NCI-H2171 treated with DMSO at 0.1 percent for 48 hours (cell line): ENCODE measurements at regions not wholly inside any gene's neighbourhood (a gene's known extent, or its start where the extent isn't known, plus 50 kb on each side); places are given as distances from the start of the nearest gene placed in this dataset.

Experiments
- DNase-seq: peaks from one replicate; lab custom pipeline; 2025; lab: John Stamatoyannopoulos, UW

DNA sequence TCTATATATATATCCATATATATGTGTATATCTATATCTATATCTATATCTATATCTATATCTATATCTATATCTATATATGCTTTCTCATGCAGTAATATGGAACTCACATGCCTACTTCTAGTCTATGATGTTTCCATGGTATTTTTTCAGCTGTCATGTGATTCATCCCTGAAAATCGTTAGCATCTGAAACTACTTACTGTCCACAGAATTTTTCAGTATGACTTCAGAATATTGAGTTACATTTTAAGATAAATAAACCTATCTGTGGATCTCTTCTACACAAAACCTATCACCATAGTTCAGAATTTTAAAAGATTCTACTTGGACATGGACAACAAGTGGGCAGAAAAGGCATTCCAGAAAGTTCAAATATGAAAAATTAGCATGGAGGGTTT lies 855.1 kb upstream of the INTU start:
- DNase-seq: no peak

DNA sequence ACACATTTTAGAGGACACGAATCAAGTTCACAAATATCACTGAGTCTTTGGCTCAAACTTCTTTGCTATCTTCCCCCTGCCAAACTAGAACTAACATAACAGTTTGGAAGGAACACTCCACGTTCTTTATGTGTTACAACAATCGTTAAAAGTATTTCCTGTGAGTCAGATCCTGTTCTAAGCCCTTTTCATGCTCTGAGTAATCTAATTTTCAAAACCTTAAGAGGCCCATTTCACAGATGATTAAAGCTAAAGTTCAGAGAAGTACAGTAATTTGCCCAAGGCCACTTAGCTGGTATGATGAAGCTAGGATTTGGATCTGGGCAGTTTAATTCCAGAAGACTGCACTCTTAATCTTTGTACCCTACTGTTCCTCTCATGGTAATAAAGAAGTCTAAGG lies 854.4 kb upstream of the INTU start:
- no peak for DNase-seq

DNA sequence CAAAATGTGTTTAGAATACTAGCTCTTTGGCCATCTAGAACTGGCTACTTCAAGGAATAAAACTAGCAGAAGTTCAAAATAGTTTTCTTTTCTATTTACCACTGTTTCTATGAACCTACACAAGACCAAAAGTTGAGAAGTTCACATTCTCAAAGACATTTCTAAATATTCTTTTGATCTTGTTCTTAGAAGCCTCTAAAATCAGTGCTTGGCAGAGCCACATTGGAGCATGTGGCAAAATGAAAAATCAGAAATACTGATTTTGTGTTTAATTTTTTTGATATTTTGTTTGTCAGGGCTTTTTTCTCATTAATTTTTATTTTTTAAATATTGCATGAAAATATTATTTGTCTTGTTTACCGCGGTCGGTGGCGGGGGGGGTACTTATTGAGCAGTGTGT lies 853.8 kb upstream of the INTU start:
- DNase-seq: no peak

DNA sequence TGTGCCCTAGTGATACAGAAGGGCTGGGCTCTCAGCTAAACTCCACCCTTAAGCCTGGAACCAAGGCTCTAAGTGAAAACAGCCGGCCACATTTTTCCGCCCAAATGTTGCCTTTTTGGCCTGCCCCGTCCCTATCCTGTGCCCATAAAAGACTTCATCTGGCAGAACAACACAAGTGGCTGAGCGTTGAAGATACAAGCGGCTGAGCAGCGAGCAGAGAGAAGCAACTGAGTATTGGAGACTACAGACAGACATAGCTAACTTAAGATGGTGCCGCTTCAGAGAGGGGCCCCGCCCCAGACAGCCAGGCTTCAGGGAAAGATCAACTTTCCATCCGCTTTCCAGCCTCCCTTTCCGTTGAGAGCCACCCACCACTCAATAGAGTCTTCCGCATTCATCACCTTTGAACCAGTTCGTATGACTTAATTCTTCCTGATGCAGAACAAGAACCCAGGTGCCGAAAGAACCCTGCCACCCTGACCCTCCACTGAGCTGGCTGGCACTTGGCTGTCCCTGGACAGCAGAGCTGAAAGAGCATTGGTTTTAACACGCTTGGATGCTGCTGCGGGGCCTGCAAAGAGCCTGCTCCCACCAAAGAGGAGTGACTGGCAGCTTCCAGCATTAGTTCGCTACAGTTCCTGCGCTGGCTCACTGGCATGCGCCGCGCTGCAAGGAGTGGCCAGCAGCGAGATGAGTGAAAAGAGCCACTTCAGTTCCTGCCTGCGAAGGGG lies 853.2 kb upstream of the INTU start:
- DNase-seq: no peak

DNA sequence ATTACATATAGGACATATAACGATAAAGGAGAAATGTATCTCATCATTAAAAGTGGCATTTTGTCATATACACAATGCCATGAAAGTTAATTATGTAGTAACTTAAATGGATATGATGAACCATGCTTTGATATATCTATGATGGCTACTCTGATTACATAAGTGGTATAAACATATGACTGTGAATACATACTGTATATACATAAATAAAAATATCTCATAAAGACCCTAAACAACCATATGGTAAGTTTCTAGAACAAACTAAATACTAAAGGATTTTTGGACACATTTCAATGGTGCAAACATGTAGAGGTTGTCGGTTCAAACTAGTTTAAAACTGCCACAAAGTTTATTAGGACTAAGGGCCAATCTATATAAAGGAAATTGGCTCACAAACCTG lies 849.6 kb upstream of the INTU start:
- DNase-seq: no peak

DNA sequence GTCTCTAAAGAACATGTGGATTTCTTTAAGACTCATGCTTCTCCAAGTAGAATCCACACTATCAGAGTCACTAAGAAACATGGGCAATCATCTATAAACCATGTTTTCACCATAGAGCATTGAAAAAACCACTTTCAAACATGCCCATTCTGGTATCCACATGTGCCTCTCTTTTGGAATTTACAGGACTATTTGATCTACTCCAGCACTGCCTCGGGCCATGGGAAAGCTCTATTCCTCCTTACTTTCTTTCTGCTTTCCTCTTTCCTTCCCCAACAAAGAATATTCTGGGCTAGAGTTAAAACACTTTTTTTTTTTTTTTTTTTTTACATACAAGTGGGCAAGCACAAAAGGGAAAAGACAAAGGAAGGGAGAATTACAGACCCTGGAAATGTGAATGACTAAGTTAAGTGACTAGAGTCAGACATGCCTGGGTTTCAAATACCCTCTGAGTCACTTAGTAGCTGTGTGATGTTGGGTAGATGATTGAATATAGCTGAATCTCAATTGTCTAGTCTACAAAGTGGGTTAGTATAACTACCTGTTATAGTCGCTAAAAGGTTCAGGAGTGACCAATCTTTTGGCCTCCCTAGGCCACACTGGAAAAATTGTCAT lies 847.7 kb upstream of the INTU start:
- DNase-seq: no peak

DNA sequence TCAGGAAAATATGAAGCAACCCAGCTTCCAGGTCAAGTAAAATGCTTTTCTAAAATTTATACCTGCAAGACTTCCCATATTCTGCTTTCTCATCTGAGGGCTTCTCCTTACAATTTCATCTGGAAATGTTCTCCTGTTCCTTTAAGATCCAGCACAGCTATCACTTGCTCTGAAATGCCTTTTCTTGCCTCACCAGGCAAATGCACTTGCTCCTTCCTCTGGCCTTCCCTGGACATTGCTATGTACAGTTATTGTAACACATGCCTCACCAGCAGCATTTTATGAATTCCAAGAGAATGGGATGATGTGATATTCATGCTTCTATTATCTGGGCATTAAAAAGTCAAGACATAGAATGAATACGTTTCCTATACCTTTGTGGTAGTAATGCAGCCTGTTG lies 842.1 kb upstream of the INTU start:
- DNase-seq: no peak

DNA sequence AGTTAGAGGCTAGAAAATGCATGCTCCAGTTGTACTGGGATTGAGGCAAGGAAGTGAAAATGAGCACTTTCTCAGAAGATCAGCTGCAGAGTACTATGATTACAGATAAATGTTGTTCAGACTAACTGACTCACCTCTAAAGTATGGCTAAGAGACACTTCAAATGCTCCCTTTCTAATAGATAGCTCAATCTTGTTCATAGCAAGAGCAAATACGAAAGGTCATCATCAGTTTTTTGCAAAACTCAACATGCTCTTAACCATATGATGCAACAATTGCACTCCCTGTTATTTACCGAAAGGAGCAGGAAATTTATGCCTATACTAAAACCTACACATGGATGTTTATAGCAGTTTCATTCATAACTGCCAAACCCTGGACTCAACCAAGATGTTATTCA lies 838.4 kb upstream of the INTU start:
- no peak for DNase-seq

DNA sequence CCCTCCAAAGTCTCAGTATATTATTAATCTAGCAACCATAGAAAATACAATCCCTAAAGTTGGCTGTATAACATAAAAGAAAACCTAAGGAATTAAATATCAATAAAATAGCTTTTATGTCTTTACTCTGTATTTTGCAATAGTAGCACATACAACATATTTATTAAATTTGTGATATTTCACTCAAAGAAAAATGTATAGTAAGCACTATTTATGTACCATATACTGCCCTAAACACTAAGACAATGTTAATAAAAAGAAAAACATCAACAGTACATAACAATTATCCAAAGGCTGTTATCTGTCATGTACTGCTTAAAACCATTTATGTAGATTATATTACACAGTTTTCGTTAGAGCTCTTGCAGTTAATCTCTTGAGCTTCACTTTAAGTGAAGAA lies 834.5 kb upstream of the INTU start:
- no peak for DNase-seq

DNA sequence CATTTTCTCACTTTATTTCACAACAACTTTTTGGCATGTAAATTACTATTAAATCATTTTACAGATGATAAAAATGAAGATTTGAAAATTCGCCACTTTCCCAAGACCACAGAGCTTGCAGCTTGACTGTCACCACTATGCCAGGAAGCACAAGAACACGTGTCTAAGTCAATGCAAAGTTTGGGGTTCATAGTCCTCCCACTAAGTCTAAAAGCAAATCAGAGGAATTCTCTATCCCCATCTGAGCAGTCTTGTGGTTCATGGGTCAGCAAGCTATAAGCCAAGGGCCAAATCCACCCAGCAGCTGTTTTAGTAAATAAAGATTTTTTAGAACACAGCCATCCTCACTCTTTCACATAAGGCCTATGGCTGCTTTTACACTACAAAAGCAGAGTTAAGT lies 833.3 kb upstream of the INTU start:
- DNase-seq: no peak

DNA sequence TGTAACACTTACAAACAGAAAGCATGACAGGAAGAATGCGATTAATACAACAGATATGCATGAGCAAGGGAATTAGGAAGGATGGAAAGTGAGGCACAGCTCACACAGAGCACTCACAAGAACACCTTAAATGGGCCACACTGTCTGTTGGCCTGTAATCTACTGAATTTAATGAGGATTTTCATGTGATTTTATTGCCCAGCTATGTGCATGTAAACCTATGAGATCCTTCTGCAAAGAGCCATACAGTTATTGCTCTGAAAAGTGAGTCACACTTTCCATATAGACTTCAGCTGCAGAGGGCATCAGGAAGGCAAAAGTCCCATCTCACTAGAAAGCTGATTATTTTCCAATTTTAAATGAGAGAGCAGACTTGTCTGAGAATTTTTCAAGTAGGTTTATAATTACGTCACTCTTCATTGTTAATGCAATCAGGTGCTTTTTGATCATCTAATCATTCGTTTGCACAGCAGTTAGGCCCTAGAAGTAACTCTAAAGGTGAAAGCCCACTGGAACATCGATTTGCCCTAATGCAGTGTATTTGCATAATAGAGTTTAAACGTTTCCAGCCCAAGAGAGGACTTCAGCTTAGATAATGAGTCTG lies 832.7 kb upstream of the INTU start:
- DNase-seq: no peak

DNA sequence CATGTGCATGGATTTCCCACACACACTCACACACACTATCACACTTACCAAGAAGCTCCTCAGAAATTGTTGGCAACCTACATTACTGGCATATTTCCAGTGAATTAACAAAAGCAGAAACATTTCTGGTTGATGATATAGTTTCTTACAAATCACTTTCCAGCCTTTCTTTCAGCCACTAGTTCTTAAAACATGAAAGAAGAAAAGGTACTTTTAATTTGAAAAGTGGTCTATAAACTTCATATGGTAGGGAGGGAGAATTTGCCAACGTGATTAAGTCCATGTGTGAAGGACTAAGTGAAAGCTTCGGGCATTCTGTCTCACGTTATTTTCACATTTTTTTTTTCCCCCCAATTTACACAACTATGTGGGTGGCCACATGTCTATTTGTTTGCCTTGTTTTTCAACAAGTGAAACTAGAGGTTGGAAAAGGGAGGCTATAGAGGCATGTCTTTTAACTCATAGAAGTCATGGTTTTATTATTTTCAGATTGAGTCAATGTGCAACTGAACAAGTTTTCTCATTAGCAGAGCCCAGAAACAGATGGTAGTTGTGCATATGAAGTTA lies 832.1 kb upstream of the INTU start:
- DNase-seq: no peak

DNA sequence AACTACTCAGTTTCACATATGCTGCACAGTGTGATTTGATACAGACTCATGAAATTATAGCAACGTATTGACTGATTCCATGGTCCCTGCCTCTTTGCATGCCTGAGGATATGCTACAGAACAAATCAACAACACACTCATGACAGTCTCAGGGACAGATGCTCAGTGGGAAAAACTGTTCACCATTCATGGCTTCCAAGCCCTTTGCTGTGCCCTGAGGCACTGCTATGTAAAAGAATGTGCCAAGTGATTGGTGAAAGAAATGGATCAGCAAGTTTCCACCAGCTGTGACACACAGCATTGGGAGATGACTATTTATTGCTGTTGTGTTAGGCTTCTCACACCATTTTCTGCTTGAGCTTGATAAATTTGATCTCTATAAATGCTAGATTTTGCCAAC lies 825.6 kb upstream of the INTU start:
- no peak for DNase-seq

DNA sequence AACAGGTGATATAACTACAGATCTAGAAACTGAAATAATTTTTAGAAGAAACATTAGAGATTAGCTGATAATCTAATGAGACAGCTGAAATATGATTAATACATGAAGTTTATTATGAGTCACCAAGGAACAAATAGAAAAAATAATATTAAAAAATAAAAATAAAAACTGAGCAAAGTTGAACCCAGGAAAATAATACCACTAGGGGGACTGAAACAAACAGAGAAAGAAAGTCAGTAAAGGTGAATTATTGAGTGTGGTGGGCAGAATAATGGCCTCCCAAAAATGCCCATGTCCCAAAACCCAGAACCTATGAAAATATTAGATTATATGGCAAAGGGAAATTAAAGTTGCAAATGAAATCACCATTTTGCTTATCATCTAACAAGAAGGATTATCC lies 820.7 kb upstream of the INTU start:
- DNase-seq: no peak

DNA sequence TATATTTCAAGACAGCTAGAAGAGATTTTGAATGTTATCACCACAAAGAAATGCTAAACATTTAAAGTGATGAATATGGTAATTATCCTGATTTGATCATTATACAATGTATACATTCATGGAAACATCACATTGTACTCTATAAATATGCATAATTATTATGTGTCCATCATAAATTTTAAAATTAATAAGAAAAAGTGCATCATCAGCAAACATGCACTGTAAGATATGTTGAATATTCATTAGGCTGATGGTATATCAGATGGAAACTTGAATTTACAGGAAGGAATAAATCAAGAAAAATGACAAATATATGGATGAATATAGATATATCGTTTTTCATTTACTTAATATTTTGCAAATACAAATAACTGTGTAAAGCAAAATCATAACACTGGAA lies 812.1 kb upstream of the INTU start:
- no peak for DNase-seq

DNA sequence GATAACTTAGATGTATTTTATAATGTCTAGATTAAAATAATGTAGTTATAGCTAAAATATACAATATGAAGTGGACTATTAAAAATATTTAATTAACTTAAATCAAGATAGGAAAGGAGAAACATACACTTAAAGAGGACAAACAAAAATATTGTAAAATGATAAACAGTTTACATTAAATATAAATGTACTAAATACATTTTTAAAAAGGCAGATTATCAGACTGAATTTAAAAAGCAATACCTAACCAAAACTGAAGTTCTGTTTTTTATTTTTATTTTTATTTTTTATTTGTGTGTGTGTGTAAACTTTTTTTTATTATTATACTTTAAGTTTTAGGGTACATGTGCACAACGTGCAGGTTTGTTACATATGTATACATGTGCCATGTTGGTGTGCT lies 811.6 kb upstream of the INTU start:
- DNase-seq: no peak

DNA sequence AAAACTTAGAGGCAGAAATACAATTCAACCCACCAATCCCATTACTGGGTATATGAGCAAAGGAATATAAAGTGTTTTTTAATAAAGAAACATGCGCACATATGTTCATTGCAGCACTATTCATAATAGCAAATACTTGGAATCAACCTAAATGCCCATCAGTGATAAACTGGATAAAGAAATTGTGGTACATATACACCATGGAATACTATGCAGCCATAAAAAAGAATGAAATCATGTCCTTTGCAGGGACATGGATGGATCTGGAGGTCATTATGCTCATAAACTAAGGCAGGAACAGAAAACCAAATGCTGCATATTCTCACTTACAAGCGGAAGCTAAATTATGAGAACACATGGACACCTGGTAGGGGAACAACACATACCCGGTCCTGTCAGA lies 807.7 kb upstream of the INTU start:
- no peak for DNase-seq

DNA sequence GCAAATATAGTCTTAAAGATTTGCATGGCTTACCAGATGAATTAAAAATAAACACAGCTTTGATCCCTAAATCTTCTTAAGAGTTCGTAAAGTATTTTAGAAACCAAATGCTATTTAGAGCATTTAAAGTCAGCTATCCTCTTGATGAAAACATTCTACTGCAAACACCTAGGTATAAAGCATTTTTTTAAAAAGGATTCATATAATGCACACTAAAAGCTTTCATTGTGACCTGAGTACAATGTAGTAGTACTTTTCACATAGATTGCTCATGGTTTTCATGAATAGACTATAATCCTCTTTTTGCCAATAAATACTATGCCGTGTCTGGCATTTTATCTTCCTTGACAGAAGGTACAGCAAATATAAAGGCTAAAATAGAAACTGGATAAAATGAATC lies 805.1 kb upstream of the INTU start:
- DNase-seq: no peak

DNA sequence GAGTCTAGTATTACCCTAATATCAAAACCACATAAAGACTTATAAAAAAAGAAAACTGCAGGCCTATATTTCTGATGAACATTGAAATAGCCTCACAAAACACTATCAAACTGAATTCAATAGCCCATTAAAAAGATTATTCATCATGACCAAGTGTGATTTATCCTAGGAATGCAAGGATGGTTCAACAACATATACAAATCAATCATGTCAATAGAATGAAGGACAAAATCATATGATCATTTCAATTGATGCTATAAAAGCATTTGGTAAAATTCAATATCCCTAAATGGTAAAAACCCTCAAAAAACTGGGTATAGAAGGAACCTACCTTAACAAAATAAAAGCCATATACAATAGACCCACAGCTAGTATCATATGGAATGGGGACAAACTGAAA lies 797.9 kb upstream of the INTU start:
- DNase-seq: no peak

DNA sequence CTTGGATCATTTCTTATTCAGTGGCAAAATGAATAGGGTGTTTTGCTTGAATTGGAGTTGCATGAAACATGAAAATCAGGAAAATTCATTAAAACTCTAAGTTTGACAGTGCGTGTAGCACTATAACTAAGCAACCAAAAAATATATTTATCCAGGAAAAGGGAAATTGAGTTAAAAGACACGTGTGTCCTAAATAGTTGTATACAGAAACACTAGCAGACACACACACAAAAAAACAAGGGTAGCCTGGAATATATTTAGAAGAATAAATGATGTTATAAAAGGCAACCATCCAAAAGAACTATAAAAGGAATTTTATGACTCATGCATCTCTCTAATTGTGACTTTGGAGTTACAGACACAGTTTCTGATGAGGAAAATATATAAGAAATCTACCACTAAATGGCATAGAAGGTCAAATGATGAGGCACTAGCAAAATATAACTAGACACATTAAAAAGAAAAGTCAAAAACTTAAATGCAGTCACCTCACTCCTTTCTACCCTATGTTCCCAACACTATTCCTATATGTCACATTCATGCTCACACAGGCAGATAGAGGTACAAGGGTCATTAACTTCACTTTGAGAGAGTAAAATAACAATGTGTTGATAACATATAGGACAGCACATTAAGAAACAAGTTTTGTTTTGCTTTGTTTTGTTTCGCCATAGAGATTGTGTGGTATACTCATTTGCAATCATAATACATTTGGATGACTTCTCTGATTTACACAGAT lies 793.6 kb upstream of the INTU start:
- no peak for DNase-seq

DNA sequence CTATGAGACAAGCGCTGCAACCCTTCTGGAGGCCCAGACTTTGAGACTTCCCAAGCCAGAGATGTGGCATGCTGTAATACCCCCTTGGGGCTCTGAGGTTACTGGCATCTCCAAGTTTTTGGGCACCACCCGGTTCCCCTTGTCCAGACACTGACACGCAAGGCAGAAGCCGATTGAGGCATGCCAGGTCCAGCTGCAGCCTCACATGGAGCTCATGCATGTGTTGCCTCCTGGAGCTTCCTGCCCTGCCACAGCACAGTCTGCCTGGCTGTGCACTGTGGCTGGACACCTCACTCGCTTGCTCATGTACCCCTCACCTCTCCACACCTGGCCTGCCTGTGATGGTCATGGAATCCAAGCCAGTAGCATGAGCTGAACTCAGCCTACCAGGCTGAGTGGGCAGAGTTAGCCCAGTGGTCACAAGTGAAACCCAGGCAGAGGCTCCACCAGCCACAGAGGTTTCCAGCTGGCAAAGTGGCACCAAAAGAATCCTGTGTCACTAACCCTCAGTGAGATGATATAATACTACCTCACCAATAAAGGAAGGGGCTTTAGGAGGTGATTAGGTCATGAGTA lies 789.2 kb upstream of the INTU start:
- DNase-seq: no peak

DNA sequence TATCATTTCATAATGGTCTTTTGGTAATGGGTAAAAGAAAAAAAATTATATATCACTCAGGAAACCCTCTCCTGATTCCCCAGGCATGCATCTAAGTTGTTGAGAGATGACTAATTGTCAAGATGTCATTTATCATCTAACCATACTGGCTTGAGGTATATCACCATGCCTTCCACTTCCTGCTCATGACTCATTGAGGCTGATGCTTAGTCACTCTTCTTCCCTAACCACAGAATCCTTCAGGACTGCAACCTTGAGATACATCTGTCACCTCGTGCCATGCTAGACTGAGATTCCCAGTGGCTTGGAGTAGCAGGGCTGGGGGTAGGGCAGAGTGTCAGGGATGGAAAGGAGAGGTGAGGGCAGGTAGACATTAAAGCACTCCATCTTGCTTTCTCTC lies 782.5 kb upstream of the INTU start:
- DNase-seq: peak; percentile 10
